HL-60 (cell line): ENCODE measurements at regions not wholly inside any gene's neighbourhood (a gene's known extent, or its start where the extent isn't known, plus 50 kb on each side); places are given as distances from the start of the nearest gene placed in this dataset.

Experiments used
- DNase-seq, 2 experiments: peaks; one replicate each; pipeline ENCODE4 v3.0.0-alpha.2; 2010 to 2020; ENCODE audit warnings: low read depth in 1 of 2, low spot score in 1 of 2
- H3K27ac ChIP-seq: fragments of 250-450 bp; sonication (Bioruptor Pico); replicated peaks from 2 replicates; pipeline ENCODE4 v1.5.1; 2020; ENCODE audit warnings: mild to moderate bottlenecking, moderate library complexity
- H3K27me3 ChIP-seq: fragments of 250-450 bp; sonication (Bioruptor Pico); 2 replicates; pipeline ENCODE4 v1.5.1; 2021; ENCODE audit warnings: mild to moderate bottlenecking, moderate library complexity; ENCODE audit not compliant: insufficient read depth, poor library complexity, severe bottlenecking
- H3K4me3 ChIP-seq: replicated peaks from 2 replicates; pipeline ENCODE4 v1.5.1; 2011; ENCODE audit warnings: mild to moderate bottlenecking, control low read depth, low read length; ENCODE audit not compliant: insufficient read depth
- GABPA ChIP-seq: IDR thresholded peaks from 2 replicates; pipeline ENCODE4 v1.6.1; 2012; ENCODE audit warnings: low read depth
- POLR2AphosphoS5 ChIP-seq: IDR thresholded peaks from 2 replicates; pipeline ENCODE4 v1.6.1; 2012; ENCODE audit warnings: low read depth
- SPI1 ChIP-seq: IDR thresholded peaks from 2 replicates; pipeline ENCODE4 v1.6.1; 2012; ENCODE audit warnings: low read depth, mild to moderate bottlenecking, borderline replicate concordance
- TF ChIP-seq, protein P1 (sequence below): IDR thresholded peaks from 2 replicates; pipeline ENCODE4 v1.6.1; 2012; ENCODE audit warnings: low read depth; ENCODE audit not compliant: insufficient replicate concordance
- TF ChIP-seq, protein P2 (sequence below): IDR thresholded peaks from one replicate; pipeline ENCODE4 v1.5.1; 2011; ENCODE audit warnings: low read length, control low read depth, inconsistent platforms; ENCODE audit not compliant: insufficient read depth

DNA sequence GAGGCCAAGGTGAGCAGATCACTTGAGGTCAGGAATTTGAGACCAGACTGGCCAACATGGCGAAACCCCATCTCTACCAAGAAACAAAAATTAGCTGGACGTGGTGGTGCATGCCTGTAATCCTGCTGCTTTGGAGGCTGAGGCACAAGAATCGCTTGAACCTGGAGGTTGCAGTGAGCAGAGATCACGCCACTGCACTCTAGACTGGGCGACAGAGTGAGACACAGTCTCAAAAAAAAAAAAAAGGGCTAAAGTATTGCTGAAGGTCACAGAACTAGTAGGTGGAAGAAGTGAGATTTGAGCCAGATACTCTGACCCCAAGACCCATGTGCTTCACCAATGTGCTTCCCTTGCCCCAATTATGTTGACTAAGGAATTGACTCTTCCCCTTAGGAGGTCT, 112.0 kb downstream of the NPIPB5 start:
- TF ChIP-seq, protein P1, sequence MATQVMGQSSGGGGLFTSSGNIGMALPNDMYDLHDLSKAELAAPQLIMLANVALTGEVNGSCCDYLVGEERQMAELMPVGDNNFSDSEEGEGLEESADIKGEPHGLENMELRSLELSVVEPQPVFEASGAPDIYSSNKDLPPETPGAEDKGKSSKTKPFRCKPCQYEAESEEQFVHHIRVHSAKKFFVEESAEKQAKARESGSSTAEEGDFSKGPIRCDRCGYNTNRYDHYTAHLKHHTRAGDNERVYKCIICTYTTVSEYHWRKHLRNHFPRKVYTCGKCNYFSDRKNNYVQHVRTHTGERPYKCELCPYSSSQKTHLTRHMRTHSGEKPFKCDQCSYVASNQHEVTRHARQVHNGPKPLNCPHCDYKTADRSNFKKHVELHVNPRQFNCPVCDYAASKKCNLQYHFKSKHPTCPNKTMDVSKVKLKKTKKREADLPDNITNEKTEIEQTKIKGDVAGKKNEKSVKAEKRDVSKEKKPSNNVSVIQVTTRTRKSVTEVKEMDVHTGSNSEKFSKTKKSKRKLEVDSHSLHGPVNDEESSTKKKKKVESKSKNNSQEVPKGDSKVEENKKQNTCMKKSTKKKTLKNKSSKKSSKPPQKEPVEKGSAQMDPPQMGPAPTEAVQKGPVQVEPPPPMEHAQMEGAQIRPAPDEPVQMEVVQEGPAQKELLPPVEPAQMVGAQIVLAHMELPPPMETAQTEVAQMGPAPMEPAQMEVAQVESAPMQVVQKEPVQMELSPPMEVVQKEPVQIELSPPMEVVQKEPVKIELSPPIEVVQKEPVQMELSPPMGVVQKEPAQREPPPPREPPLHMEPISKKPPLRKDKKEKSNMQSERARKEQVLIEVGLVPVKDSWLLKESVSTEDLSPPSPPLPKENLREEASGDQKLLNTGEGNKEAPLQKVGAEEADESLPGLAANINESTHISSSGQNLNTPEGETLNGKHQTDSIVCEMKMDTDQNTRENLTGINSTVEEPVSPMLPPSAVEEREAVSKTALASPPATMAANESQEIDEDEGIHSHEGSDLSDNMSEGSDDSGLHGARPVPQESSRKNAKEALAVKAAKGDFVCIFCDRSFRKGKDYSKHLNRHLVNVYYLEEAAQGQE, result no peak
- TF ChIP-seq, protein P2, sequence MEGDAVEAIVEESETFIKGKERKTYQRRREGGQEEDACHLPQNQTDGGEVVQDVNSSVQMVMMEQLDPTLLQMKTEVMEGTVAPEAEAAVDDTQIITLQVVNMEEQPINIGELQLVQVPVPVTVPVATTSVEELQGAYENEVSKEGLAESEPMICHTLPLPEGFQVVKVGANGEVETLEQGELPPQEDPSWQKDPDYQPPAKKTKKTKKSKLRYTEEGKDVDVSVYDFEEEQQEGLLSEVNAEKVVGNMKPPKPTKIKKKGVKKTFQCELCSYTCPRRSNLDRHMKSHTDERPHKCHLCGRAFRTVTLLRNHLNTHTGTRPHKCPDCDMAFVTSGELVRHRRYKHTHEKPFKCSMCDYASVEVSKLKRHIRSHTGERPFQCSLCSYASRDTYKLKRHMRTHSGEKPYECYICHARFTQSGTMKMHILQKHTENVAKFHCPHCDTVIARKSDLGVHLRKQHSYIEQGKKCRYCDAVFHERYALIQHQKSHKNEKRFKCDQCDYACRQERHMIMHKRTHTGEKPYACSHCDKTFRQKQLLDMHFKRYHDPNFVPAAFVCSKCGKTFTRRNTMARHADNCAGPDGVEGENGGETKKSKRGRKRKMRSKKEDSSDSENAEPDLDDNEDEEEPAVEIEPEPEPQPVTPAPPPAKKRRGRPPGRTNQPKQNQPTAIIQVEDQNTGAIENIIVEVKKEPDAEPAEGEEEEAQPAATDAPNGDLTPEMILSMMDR, result no peak
- TF ChIP-seq SPI1 (no peak), GABPA (no peak), POLR2AphosphoS5 (no peak)
- no peak overlapping the region for H3K27ac ChIP-seq
- no peak for DNase-seq
- peaks cover 14% of the 10 kb centered on the region for H3K27me3 ChIP-seq
- H3K4me3 ChIP-seq, result no peak overlapping the region

DNA sequence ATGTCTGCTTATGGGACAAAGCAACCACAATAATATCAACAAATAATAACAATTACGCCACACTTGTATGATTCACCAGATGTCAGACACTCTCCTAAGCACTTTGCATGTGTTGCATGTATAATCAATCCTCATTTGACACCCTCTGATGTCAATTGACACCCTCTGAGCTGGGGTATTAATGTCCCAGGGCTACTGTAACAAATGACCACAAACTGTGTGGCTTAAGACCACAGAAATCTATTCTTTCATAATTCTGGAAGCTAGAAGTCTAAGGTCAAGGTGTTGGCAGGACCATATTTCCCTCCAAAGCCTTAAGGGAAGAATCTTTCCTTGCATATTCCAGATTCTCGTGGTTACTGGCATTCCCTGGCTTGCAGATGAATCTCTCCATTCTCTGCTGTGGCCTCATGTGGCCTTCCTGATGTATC, 112.7 kb downstream of the NPIPB5 start:
- H3K27me3 ChIP-seq, result peaks cover 14% of the 10 kb centered on the region
- no peak overlapping the region for H3K27ac ChIP-seq
- H3K4me3 ChIP-seq, result no peak overlapping the region
- no peak for DNase-seq
- no peak for TF ChIP-seq GABPA
- no peak for TF ChIP-seq SPI1
- TF ChIP-seq, protein P1, result no peak
- no peak for TF ChIP-seq POLR2AphosphoS5
- TF ChIP-seq, protein P2, result no peak

DNA sequence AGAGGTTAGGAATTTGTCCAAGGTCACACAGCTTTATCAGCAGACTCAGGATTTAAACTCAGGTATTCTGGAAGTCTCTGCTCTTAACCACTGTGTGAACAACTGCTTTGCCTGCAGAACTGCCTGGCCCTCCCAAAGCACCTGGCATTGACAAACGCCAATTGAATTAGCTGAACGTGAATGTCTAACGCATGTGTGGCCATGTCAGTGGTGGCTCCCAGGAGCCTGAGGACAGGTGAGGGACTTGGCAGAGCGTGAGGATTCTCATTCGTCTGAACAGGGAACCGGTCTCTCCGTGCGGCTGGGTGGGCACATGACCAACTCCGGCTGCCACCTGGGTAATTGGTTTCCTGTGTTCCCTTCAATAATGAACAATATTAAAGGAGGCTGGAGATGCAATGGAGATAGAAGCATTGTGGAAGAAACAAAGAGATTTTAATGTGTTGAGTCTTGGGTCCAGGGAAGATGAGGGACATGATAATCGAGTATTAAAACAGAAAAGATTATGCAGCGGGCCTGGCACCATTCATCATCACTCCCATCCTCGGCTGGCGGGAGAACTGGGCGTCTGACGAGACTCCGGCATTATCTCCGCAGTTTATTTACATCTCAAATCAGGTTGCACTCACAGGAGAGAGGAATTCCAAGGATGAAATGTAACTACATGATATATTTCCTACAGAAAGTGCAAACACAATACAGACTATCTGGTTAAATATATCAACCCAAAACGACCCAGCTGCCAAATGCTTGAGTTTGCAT, 113.5 kb downstream of the NPIPB5 start:
- Histone ChIP-seq H3K27me3 (peaks cover 14% of the 10 kb centered on the region), H3K27ac (no peak overlapping the region), H3K4me3 (no peak overlapping the region)
- TF ChIP-seq POLR2AphosphoS5, result no peak
- no peak for TF ChIP-seq SPI1
- TF ChIP-seq, protein P2, result no peak
- TF ChIP-seq, protein P1, result no peak
- no peak for TF ChIP-seq GABPA
- DNase-seq, result no peak
